Activated CD4-positive, alpha-beta T cell treated with anti-CD3 and anti-CD28 coated beads for 1 hour (primary cell): ENCODE measurements at regions not wholly inside any gene's neighbourhood (a gene's known extent, or its start where the extent isn't known, plus 50 kb on each side); places are given as distances from the start of the nearest gene placed in this dataset.

Source experiments
- DNase-seq: peaks from one replicate; pipeline ENCODE4 v3.0.0-alpha.2; 2020

GRCh38 chr2:129061069-129061768 is 742.6 kb upstream of the HS6ST1 start:
- DNase-seq, result no peak

GRCh38 chr2:129061769-129062121 is 743.1 kb upstream of the HS6ST1 start:
- no peak for DNase-seq

- no peak for DNase-seq
Measured at GRCh38 chr2:129062146-129062912, 743.7 kb upstream of the HS6ST1 start.

GRCh38 chr2:129067070-129067469 is 748.4 kb upstream of the HS6ST1 start:
- no peak for DNase-seq

GRCh38 chr2:129067953-129068352 is 749.3 kb upstream of the HS6ST1 start:
- no peak for DNase-seq

- DNase-seq, result no peak
Measured at GRCh38 chr2:129068543-129068942, 749.9 kb upstream of the HS6ST1 start.

GRCh38 chr2:129069875-129070594 is 751.4 kb upstream of the HS6ST1 start:
- no peak for DNase-seq

GRCh38 chr2:129070663-129071062 is 752.0 kb upstream of the HS6ST1 start:
- no peak for DNase-seq

GRCh38 chr2:129071531-129071930 is 752.9 kb upstream of the HS6ST1 start:
- DNase-seq, result no peak

GRCh38 chr2:129074298-129074920 is 755.7 kb upstream of the HS6ST1 start:
- no peak for DNase-seq

- no peak for DNase-seq
Measured at GRCh38 chr2:129078548-129078947, 759.9 kb upstream of the HS6ST1 start.

- no peak for DNase-seq
Measured at GRCh38 chr2:129080715-129081476, 762.2 kb upstream of the HS6ST1 start.

- DNase-seq, result no peak
Measured at GRCh38 chr2:129085386-129085785, 766.7 kb upstream of the HS6ST1 start.

GRCh38 chr2:129087133-129087813 is 768.6 kb upstream of the HS6ST1 start:
- DNase-seq, result no peak

- DNase-seq, result no peak
Measured at GRCh38 chr2:129091620-129092019, 773.0 kb upstream of the HS6ST1 start.

- no peak for DNase-seq
Measured at GRCh38 chr2:129092956-129093355, 774.3 kb upstream of the HS6ST1 start.

GRCh38 chr2:129101186-129101585 is 782.5 kb upstream of the HS6ST1 start:
- no peak for DNase-seq

GRCh38 chr2:129103936-129104878 is 785.5 kb upstream of the HS6ST1 start:
- no peak for DNase-seq

- no peak for DNase-seq
Measured at GRCh38 chr2:129112181-129112580, 793.5 kb upstream of the HS6ST1 start.

- DNase-seq, result no peak
Measured at GRCh38 chr2:129113776-129114175, 795.1 kb upstream of the HS6ST1 start.

- no peak for DNase-seq
Measured at GRCh38 chr2:129117434-129117833, 798.8 kb upstream of the HS6ST1 start.
